DND-41 (cell line): ENCODE measurements at regions not wholly inside any gene's neighbourhood (a gene's known extent, or its start where the extent isn't known, plus 50 kb on each side); places are given as distances from the start of the nearest gene placed in this dataset.

Experiments used
- CTCF ChIP-seq: IDR thresholded peaks from 2 replicates; pipeline ENCODE4 v1.5.1; 2012; ENCODE audit warnings: borderline replicate concordance, low read length, moderate library complexity, mild to moderate bottlenecking; ENCODE audit not compliant: poor library complexity, severe bottlenecking; ENCODE audit errors: extremely low read depth
- EZH2 ChIP-seq: IDR thresholded peaks from 3 replicates; pipeline ENCODE4 v1.6.1; 2012; ENCODE audit warnings: borderline replicate concordance, low read depth, mild to moderate bottlenecking, moderate library complexity, low read length, inconsistent platforms; ENCODE audit not compliant: severe bottlenecking

- no peak for TF ChIP-seq CTCF
- TF ChIP-seq EZH2: no peak
Measured at GRCh38 chr12:128075332-128075731, 191.6 kb upstream of the TMEM132C start.
